ENCODE measurements at regions not wholly inside any gene's neighbourhood (a gene's known extent, or its start where the extent isn't known, plus 50 kb on each side); places are given as distances from the start of the nearest gene placed in this dataset.

DNA sequence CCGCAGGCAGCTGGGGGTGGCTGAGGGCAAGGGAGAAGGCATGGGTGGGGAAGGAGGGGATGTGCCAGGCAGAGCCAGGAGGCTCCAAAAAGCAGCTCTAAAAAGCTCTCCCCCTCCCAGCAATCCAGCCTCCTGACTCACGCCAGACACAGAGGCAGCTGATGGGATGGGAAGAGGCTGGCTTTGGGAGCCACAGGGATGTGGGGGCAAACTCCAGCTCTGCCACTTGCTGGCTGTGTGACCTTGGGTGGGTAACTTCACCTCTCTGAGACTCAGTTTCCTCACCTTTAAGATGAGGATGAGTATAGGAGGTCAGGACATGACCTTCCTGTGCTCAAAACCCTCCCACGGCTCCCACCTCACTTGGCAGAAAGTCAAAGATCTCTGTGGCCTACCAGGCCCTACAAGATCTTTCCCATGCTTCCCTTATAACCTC lies 148.9 kb downstream of the CEBPB start:
- Histone ChIP-seq H3K79me2 (ENCODE audit: control insufficient read depth, insufficient read depth, low read length) (no peaks in the 10 kb centered on the region), H4K20me1 (replicated peaks; ENCODE audit: control insufficient read depth, insufficient read depth, low read length) (no peaks in the 10 kb centered on the region), H3K9me1 (ENCODE audit: control insufficient read depth, insufficient read depth, low read length) (no peaks in the 10 kb centered on the region), H3K9ac (ENCODE audit: insufficient read depth in 1 of 2, low read depth in 2 of 2, low read length in 2 of 2) (peak overlapping the region in 1 of 2 experiments; percentile 6; a peak in 1 of 4 replicates), H3K4me1 (replicated peaks in 1 of 2; ENCODE audit: control insufficient read depth in 2 of 2, insufficient read depth in 2 of 2, low read length in 2 of 2) (peaks cover 11 to 12% of the 10 kb centered on the region in 2 experiments), H3K36me3 (ENCODE audit: control insufficient read depth, insufficient read depth, low read length) (no peaks in the 10 kb centered on the region), H3K27me3 (ENCODE audit: control insufficient read depth in 2 of 2, insufficient read depth in 2 of 2, low read length in 2 of 2) (no peaks in the 10 kb centered on the region), H3K27ac (ENCODE audit: extremely low read depth, low read depth, low read length) (no peak overlapping the region), H3K9me3 (replicated peaks; ENCODE audit: control insufficient read depth, insufficient read depth, low read depth, low read length) (no peaks in the 10 kb centered on the region), H3K4me2 (ENCODE audit: insufficient read depth, low read length) (no peak overlapping the region), H2AFZ (ENCODE audit: low read depth, low read length) (no peak overlapping the region), H3K4me3 (no peak overlapping the region)
- CTCF ChIA-PET (ENCODE audit: low intra/inter-chr PET ratio), result no interaction called here
- TF ChIP-seq THAP12 (CRISPR knock-in tag; IDR thresholded peaks at IDR 0.05), result no peak
- no peak for TF ChIP-seq ZNF121 (CRISPR knock-in tag; conservative IDR thresholded peaks at IDR 0.05)
- no peak for TF ChIP-seq ZNF586 (CRISPR knock-in tag; conservative IDR thresholded peaks at IDR 0.05)
- no peak for TF ChIP-seq DNMT1 (IDR thresholded peaks at IDR 0.05)
- TF ChIP-seq U2AF2 (optimal IDR thresholded peaks at IDR 0.05; ENCODE audit: low read depth, low read length), result no peak
- no peak for TF ChIP-seq COPS2 (conservative IDR thresholded peaks at IDR 0.05)
- TF ChIP-seq ZNF354B (CRISPR knock-in tag; IDR thresholded peaks at IDR 0.05), result no peak
- no peak for TF ChIP-seq GABPA (tag; conservative IDR thresholded peaks at IDR 0.05; ENCODE audit: low read depth)
- peak; percentile 20; the same call in 1 of the 2 replicates for TF ChIP-seq NFIC (IDR thresholded peaks at IDR 0.05)
- no peak for FAIRE-seq
- DNase-seq (ENCODE audit: extremely low read depth in 1 of 4, low spot score in 3 of 4), result no peak
- intact Hi-C loops (cut with micrococcal nuclease) (no loop called here), in situ Hi-C loops (cut with MboI) (no loop called here)
- no TSS peak for BruUV-seq (replicated peaks)
- WGBS (ENCODE audit: insufficient coverage, low coverage, missing lambda C conversion rate), result 83% methylated on average over 2 of the region's 3 CpGs
- POLR2A ChIA-PET, result interaction anchor here (0.5 to 1.6 kb wide), 6 partner anchors 11 to 219 kb away, joined by 3 to 4 read pairs (median 4); no protein-coding TSS in a partner anchor
- no peak for ATAC-seq

Measured in K562 (cell line).